ENCODE measurements at regions not wholly inside any gene's neighbourhood (a gene's known extent, or its start where the extent isn't known, plus 50 kb on each side); places are given as distances from the start of the nearest gene placed in this dataset. TPM values are rescaled to one million over a fixed set of nuclear protein-coding genes. Genes with fewer than 3 reads are reported as not detected.
"Not testable (repeated sequence)": the region's sequence is repeated elsewhere in the genome, so short reads cannot be mapped to it uniquely, and the experiment has no call there.

- H3K4me1 ChIP-seq (replicated peaks in 1 of 2; ENCODE audit: control insufficient read depth in 2 of 2, insufficient read depth in 2 of 2, low read length in 2 of 2); H3K36me3 ChIP-seq (ENCODE audit: control insufficient read depth, insufficient read depth, low read length); FAIRE-seq; H3K9me1 ChIP-seq (ENCODE audit: control insufficient read depth, insufficient read depth, low read length); H3K9me3 ChIP-seq (replicated peaks; ENCODE audit: control insufficient read depth, insufficient read depth, low read depth, low read length); BruUV-seq (replicated peaks); H4K20me1 ChIP-seq (replicated peaks; ENCODE audit: control insufficient read depth, insufficient read depth, low read length); H3K27me3 ChIP-seq (ENCODE audit: control insufficient read depth in 2 of 2, insufficient read depth in 2 of 2, low read length in 2 of 2); H3K79me2 ChIP-seq (ENCODE audit: control insufficient read depth, insufficient read depth, low read length); CTCF ChIA-PET (ENCODE audit: low intra/inter-chr PET ratio); H3K9ac ChIP-seq (ENCODE audit: insufficient read depth in 1 of 2, low read depth in 2 of 2, low read length in 2 of 2); DNase-seq (ENCODE audit: extremely low read depth in 1 of 4, low spot score in 3 of 4); ATAC-seq; H2AFZ ChIP-seq (ENCODE audit: low read depth, low read length); H3K4me2 ChIP-seq (ENCODE audit: insufficient read depth, low read length); in situ Hi-C loops (cut with MboI); H3K27ac ChIP-seq (ENCODE audit: extremely low read depth, low read depth, low read length); POLR2A ChIA-PET; intact Hi-C loops (cut with micrococcal nuclease); H3K4me3 ChIP-seq: not testable (repeated sequence)
- WGBS (ENCODE audit: insufficient coverage, low coverage, missing lambda C conversion rate) = 52% methylated on average over 2 of the region's 3 CpGs
Observed at GRCh38 chr17:21626987-21627386, 65.3 kb upstream of the KCNJ18 start.

Small RNA genes lying in the stretch of these regions (small RNA-seq; reads per million reads assigned to genes)
- not detected for gene AC233702.6
- gene AC233702.8 = not detected
